Ishikawa (cell line): ENCODE measurements at regions not wholly inside any gene's neighbourhood (a gene's known extent, or its start where the extent isn't known, plus 50 kb on each side); places are given as distances from the start of the nearest gene placed in this dataset.

Experiments
- CEBPB ChIP-seq: IDR thresholded peaks from 2 replicates; pipeline ENCODE4 v1.6.1; 2012
- CREB1 ChIP-seq: IDR thresholded peaks from 2 replicates; pipeline ENCODE4 v1.6.1; 2012; ENCODE audit warnings: low read depth
- EGR1 ChIP-seq: IDR thresholded peaks from 2 replicates; pipeline ENCODE4 v1.6.1; 2012
- EP300 ChIP-seq: IDR thresholded peaks from 2 replicates; pipeline ENCODE4 v1.6.1; 2012; ENCODE audit warnings: borderline replicate concordance
- FOXM1 ChIP-seq: IDR thresholded peaks from 2 replicates; pipeline ENCODE4 v1.6.1; 2012; ENCODE audit warnings: low read depth, borderline replicate concordance
- NFIC ChIP-seq: IDR thresholded peaks from 2 replicates; pipeline ENCODE4 v1.6.1; 2012
- RAD21 ChIP-seq: IDR thresholded peaks from 2 replicates; pipeline ENCODE4 v1.6.1; 2012; ENCODE audit warnings: low read depth
- TAF1 ChIP-seq: IDR thresholded peaks from 2 replicates; pipeline ENCODE4 v1.6.1; 2012; ENCODE audit warnings: low read depth, mild to moderate bottlenecking
- TCF12 ChIP-seq: IDR thresholded peaks from 2 replicates; pipeline ENCODE4 v1.6.1; 2012; ENCODE audit warnings: low read depth
- TEAD4 ChIP-seq: IDR thresholded peaks from 2 replicates; pipeline ENCODE4 v1.6.1; 2012
- YY1 ChIP-seq: IDR thresholded peaks from 2 replicates; pipeline ENCODE4 v1.6.1; 2012; ENCODE audit warnings: low read depth
- ZBTB7A ChIP-seq: IDR thresholded peaks from 2 replicates; pipeline ENCODE4 v1.6.1; 2012; ENCODE audit warnings: low read depth
- TF ChIP-seq, protein P1 (sequence below): IDR thresholded peaks from 2 replicates; pipeline ENCODE4 v1.6.1; 2012; ENCODE audit warnings: low read depth, mild to moderate bottlenecking
- TF ChIP-seq, protein P2 (sequence below): IDR thresholded peaks from 2 replicates; pipeline ENCODE4 v1.6.1; 2012
- TF ChIP-seq, protein P3 (sequence below): IDR thresholded peaks from 2 replicates; pipeline ENCODE4 v1.6.1; 2012

GRCh38 chr13:42396901-42397655 lies 125.1 kb downstream of the AKAP11 start:
- TF ChIP-seq, protein P1, sequence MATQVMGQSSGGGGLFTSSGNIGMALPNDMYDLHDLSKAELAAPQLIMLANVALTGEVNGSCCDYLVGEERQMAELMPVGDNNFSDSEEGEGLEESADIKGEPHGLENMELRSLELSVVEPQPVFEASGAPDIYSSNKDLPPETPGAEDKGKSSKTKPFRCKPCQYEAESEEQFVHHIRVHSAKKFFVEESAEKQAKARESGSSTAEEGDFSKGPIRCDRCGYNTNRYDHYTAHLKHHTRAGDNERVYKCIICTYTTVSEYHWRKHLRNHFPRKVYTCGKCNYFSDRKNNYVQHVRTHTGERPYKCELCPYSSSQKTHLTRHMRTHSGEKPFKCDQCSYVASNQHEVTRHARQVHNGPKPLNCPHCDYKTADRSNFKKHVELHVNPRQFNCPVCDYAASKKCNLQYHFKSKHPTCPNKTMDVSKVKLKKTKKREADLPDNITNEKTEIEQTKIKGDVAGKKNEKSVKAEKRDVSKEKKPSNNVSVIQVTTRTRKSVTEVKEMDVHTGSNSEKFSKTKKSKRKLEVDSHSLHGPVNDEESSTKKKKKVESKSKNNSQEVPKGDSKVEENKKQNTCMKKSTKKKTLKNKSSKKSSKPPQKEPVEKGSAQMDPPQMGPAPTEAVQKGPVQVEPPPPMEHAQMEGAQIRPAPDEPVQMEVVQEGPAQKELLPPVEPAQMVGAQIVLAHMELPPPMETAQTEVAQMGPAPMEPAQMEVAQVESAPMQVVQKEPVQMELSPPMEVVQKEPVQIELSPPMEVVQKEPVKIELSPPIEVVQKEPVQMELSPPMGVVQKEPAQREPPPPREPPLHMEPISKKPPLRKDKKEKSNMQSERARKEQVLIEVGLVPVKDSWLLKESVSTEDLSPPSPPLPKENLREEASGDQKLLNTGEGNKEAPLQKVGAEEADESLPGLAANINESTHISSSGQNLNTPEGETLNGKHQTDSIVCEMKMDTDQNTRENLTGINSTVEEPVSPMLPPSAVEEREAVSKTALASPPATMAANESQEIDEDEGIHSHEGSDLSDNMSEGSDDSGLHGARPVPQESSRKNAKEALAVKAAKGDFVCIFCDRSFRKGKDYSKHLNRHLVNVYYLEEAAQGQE, result no peak
- no peak for TF ChIP-seq CEBPB
- TF ChIP-seq, protein P2, sequence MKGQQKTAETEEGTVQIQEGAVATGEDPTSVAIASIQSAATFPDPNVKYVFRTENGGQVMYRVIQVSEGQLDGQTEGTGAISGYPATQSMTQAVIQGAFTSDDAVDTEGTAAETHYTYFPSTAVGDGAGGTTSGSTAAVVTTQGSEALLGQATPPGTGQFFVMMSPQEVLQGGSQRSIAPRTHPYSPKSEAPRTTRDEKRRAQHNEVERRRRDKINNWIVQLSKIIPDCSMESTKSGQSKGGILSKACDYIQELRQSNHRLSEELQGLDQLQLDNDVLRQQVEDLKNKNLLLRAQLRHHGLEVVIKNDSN, result no peak
- no peak for TF ChIP-seq CREB1
- TF ChIP-seq, protein P3, sequence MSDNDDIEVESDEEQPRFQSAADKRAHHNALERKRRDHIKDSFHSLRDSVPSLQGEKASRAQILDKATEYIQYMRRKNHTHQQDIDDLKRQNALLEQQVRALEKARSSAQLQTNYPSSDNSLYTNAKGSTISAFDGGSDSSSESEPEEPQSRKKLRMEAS, result no peak
- TF ChIP-seq NFIC, result no peak
- TF ChIP-seq RAD21, result no peak
- TF ChIP-seq TEAD4, result no peak
- no peak for TF ChIP-seq TCF12
- no peak for TF ChIP-seq ZBTB7A
- no peak for TF ChIP-seq FOXM1
- no peak for TF ChIP-seq TAF1
- TF ChIP-seq YY1, result no peak
- no peak for TF ChIP-seq EP300
- no peak for TF ChIP-seq EGR1

DNA sequence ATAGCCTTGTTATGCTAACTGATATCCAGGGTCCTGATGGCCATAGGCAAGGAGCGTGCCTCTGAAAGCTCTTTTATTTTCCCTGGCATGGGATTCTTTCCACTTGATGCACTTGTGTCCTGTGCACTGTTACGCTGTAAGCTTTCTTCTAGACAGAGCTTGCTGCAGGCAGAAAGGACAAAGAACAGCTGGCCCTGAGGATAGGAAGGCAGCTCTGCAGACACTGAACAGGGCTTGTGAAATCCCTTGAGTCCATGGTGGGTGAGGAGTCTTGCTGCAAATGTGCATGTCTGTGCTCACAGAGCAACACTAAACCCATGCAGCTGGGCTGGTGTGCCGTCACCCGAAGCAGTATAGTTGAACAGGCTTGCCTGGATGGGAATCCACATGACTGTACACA lies 126.6 kb downstream of the AKAP11 start:
- TF ChIP-seq EP300 (no peak), CREB1 (no peak), EGR1 (no peak), FOXM1 (no peak), TCF12 (no peak), ZBTB7A (no peak), CEBPB (no peak), TAF1 (no peak), RAD21 (no peak), NFIC (no peak), YY1 (no peak), TEAD4 (no peak)
- TF ChIP-seq, protein P1, result no peak
- TF ChIP-seq, protein P3, result no peak
- TF ChIP-seq, protein P2, result no peak

DNA sequence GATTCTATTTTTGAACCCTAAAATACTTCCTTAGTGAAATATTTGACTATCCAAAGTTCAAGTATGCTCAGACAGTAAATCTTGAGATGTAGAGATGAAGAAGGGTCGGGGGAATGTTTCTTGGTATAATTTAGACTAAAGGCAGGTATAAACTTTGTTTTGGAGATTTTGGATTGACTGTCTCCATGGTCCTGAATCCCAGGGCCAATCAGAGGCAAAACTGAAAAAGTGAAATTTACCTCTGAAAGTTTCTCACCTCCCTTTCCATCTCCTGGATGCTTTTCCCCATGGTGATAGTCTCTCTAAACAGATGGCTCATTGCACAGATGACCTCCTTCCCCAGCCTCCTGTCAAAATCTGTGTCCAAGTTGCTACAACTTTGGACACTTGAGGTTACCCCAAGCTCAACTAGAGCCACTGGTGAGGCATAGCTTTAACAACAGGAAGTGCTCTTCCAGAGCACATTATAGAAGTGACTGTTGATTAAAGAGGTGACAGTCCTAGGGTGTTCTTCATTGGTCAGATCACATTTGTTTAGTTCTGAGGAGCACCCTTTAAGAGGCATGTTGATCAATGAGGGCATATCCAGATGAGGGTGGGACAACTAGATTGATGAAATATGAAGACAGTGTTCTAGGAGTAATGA lies 128.4 kb downstream of the AKAP11 start:
- no peak for TF ChIP-seq CREB1
- TF ChIP-seq TCF12, result no peak
- TF ChIP-seq, protein P1, result peak; percentile 44; the same call in 1 of the 2 replicates
- no peak for TF ChIP-seq EP300
- no peak for TF ChIP-seq ZBTB7A

DNA sequence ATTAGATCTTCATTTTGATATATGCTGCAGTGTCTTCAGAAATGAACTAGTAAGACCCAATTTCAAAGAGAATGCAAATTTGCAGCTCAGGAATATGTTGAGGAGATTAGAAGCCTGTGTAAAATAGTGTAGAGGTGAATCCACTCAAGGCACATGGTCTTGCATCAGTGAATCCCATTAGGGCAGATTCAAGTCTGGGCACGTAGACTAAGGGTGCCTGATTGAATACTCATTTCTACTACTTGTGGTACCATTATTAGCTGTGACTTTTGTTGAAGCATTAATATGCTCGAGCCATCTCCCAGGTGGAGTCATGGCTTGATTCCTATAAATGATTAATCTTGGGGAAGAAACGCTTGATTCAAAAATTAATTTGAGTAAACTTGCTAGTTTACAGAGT lies 129.4 kb downstream of the AKAP11 start:
- TF ChIP-seq TEAD4, result no peak
- no peak for TF ChIP-seq TCF12
- TF ChIP-seq FOXM1, result no peak
- TF ChIP-seq CEBPB, result no peak
- TF ChIP-seq, protein P1, result no peak
- TF ChIP-seq YY1, result no peak
- TF ChIP-seq TAF1, result no peak
- no peak for TF ChIP-seq EP300
- TF ChIP-seq, protein P3, result no peak
- no peak for TF ChIP-seq CREB1
- TF ChIP-seq, protein P2, result no peak
- TF ChIP-seq EGR1, result no peak
- no peak for TF ChIP-seq ZBTB7A
- no peak for TF ChIP-seq RAD21
- TF ChIP-seq NFIC, result no peak
